GM12878 (cell line): ENCODE measurements at regions not wholly inside any gene's neighbourhood (a gene's known extent, or its start where the extent isn't known, plus 50 kb on each side); places are given as distances from the start of the nearest gene placed in this dataset.

Experiments
- ATAC-seq: fragments of 200-7000 bp; cut with Tn5 transposase; 3 replicates; pipeline ENCODE4 v1.9.1; 2020; ENCODE audit warnings: mild to moderate bottlenecking, moderate library complexity
- BruUV-seq: library from RNA; stranded (reverse); fragments of 400-500 nt; replicated peaks from 2 replicates; lab custom pipeline; 2021; lab: Mats Ljungman, UMichigan
- CTCF ChIA-PET: fragments of 300-600 bp; sonication (Branson Sonifier 250); formaldehyde crosslinking; extraction: SDS; loops from one replicate; lab custom pipeline; 2021; ENCODE audit warnings: inconsistent platforms; lab: Yijun Ruan, JAX
- POLR2A ChIA-PET: fragments of 350-600 bp; formaldehyde crosslinking; extraction: SDS; loops from one replicate; lab custom pipeline; 2021; ENCODE audit warnings: inconsistent platforms; lab: Charles Lee
- RAD21 ChIA-PET: fragments of 300-600 bp; sonication (Branson Sonifier 250); formaldehyde crosslinking; loops from one replicate; lab custom pipeline; 2023; ENCODE audit warnings: antibody characterized with exemption; ENCODE audit not compliant: unreplicated experiment; lab: Charles Lee
- SMC1A ChIA-PET: fragments of 300-600 bp; sonication (Branson Sonifier 250); formaldehyde crosslinking; loops from one replicate; lab custom pipeline; 2023; ENCODE audit not compliant: unreplicated experiment, uncharacterized antibody; lab: Charles Lee
- DNase-seq: peaks from one replicate; pipeline ENCODE4 v3.0.0-alpha.2; 2011; ENCODE audit warnings: low read depth, low spot score
- FAIRE-seq: peaks from 3 replicates; lab custom pipeline; 2011; peaks lifted over from hg19 to GRCh38; lab: Jason Lieb, UNC
- H2AFZ ChIP-seq: 2 replicates; pipeline ENCODE4 v1.6.0; 2011; ENCODE audit warnings: low read depth, low read length, control low read depth; ENCODE audit not compliant: control insufficient read depth
- H3K27ac ChIP-seq: 2 replicates; pipeline ENCODE4 v1.5.1; 2011; ENCODE audit warnings: control low read depth; ENCODE audit not compliant: control insufficient read depth, insufficient read depth
- H3K27me3 ChIP-seq, 2 experiments: replicated peaks in 1 of 2; 2 replicates each; pipeline versions ENCODE4 v1.6.0 to v1.6.1; 2011; ENCODE audit warnings: low read length in 1 of 2; ENCODE audit not compliant: control insufficient read depth in 2 of 2, insufficient read depth in 2 of 2
- H3K36me3 ChIP-seq, 2 experiments: 2 replicates each; pipeline ENCODE4 v1.5.1; 2011; ENCODE audit warnings: low read length in 1 of 2; ENCODE audit not compliant: control insufficient read depth in 2 of 2, insufficient read depth in 2 of 2
- H3K4me1 ChIP-seq: 2 replicates; pipeline ENCODE4 v1.6.1; 2011; ENCODE audit warnings: mild to moderate bottlenecking, low read length, moderate library complexity, mixed read lengths; ENCODE audit not compliant: control insufficient read depth, insufficient read depth
- H3K4me2 ChIP-seq: 2 replicates; pipeline ENCODE4 v1.6.0; 2011; ENCODE audit warnings: control low read depth; ENCODE audit not compliant: control insufficient read depth, insufficient read depth
- H3K4me3 ChIP-seq: fragments of 200-600 bp; sonication (generic); 2 replicates; pipeline ENCODE4 v1.5.1; 2016
- H3K79me2 ChIP-seq: 2 replicates; pipeline ENCODE4 v1.6.0; 2011; ENCODE audit warnings: low read length; ENCODE audit not compliant: control insufficient read depth, insufficient read depth
- H3K9ac ChIP-seq: 2 replicates; pipeline ENCODE4 v1.8.0; 2011; ENCODE audit warnings: low read length, control low read depth, mixed read lengths; ENCODE audit not compliant: control insufficient read depth, insufficient read depth
- H3K9me3 ChIP-seq: replicated peaks from 3 replicates; pipeline ENCODE4 v1.5.1; 2011; ENCODE audit warnings: mild to moderate bottlenecking, low read length; ENCODE audit not compliant: control insufficient read depth, insufficient read depth
- H4K20me1 ChIP-seq: 2 replicates; pipeline ENCODE4 v1.6.0; 2011; ENCODE audit not compliant: control insufficient read depth, insufficient read depth
- BCL11A ChIP-seq: IDR thresholded peaks from 2 replicates; pipeline ENCODE4 v1.6.1; 2011; ENCODE audit warnings: low read depth, low read length
- BCL3 ChIP-seq: IDR thresholded peaks from 2 replicates; pipeline ENCODE4 v1.6.1; 2011; ENCODE audit warnings: borderline replicate concordance, low read depth, mild to moderate bottlenecking, moderate library complexity, low read length; ENCODE audit not compliant: insufficient read depth, poor library complexity, severe bottlenecking
- IKZF2 ChIP-seq, 2 experiments: fragments of 450-650 bp; IDR thresholded peaks; 2 replicates each; pipeline ENCODE4 v1.6.1; 2017; ENCODE audit warnings: mild to moderate bottlenecking in 2 of 2, moderate library complexity in 2 of 2
- POLR2A ChIP-seq: IDR thresholded peaks from 2 replicates; pipeline ENCODE4 v1.6.1; 2011; ENCODE audit warnings: low read depth, mild to moderate bottlenecking, low read length
- SREBF2 ChIP-seq: IDR thresholded peaks from 2 replicates; pipeline ENCODE4 v1.6.1; 2012; ENCODE audit warnings: mild to moderate bottlenecking, low read length
- TCF12 ChIP-seq: IDR thresholded peaks from 2 replicates; pipeline ENCODE4 v1.6.1; 2011; ENCODE audit warnings: low read depth, mild to moderate bottlenecking, low read length
- TCF3 ChIP-seq: IDR thresholded peaks from 2 replicates; pipeline ENCODE4 v1.6.1; 2012; ENCODE audit warnings: low read depth, mild to moderate bottlenecking, low read length, borderline replicate concordance; ENCODE audit not compliant: insufficient read depth
- ZBED1 ChIP-seq: IDR thresholded peaks from 2 replicates; pipeline ENCODE4 v1.6.1; 2016; ENCODE audit warnings: borderline replicate concordance
- WGBS: methylation state at CpG from one replicate; pipeline ENCODE4 v1.1.6; 2016; ENCODE audit warnings: low lambda C conversion rate; ENCODE audit not compliant: insufficient replicate concordance, insufficient coverage; ENCODE audit errors: missing lambda C conversion rate; 5-methylcytosine and 5-hydroxymethylcytosine counted together
- in situ Hi-C: fragments of 300-500 bp; cut with MboI; formaldehyde crosslinking; loops from 9 replicates; pipeline ENCODE4 v1.14.3; 2018; ENCODE audit warnings: mixed read lengths
- intact Hi-C: fragments of 100-400 bp; cut with micrococcal nuclease; formaldehyde crosslinking; loops from one replicate; pipeline ENCODE4 v1.14.2; 2022; ENCODE audit not compliant: unreplicated experiment
- TF ChIP-seq, protein P1 (sequence below): IDR thresholded peaks from 2 replicates; pipeline ENCODE4 v1.6.1; 2011; ENCODE audit warnings: mild to moderate bottlenecking, low read depth, low read length, moderate library complexity; ENCODE audit not compliant: insufficient replicate concordance

DNA sequence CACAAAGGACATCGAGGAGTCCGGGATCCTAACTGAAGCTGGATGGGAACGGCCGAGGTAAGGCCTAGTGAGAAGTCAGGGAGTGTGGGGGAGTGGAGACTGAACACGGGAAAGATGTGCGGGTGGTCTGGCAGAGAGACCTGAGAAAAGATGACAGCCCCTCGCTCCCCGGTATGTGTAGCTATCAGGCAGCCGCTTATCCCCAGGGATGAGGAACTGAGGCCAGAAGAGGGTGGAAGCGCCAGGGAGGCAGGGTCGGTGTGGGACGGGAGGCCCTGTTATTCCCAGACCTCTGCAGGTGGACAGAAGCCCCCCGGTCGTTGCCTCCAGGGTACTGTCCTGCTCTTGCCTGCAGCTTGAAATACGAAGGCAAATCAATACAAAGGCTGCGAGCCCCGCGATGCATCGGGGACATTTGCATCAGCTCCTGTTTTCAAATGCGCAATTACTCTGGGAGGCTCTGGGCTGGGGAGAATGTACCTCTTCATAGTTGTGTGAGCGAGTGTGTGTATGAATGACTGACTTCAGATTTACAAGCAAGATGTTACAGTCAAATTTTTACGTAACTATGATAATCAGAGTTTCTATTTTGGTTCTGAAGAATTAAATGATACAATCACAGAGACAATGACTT lies 221.3 kb downstream of the QKI start:
- DNase-seq: no peak
- no peak overlapping the region for H3K9ac ChIP-seq
- no peaks in the 10 kb centered on the region for H4K20me1 ChIP-seq
- peaks cover 2% of the 10 kb centered on the region; the same call in 1 of the 3 replicates for H3K9me3 ChIP-seq
- ChIA-PET CTCF (no interaction called here), POLR2A (no interaction called here), RAD21 (no interaction called here), SMC1A (no interaction called here)
- no peaks in the 10 kb centered on the region for H3K79me2 ChIP-seq
- H3K27ac ChIP-seq: no peak overlapping the region
- FAIRE-seq: no peak
- H3K4me2 ChIP-seq: no peak overlapping the region
- H3K4me1 ChIP-seq: peaks cover 9% of the 10 kb centered on the region
- in situ Hi-C loops: no loop called here
- no peak for ATAC-seq
- no peak for TF ChIP-seq IKZF2 (IDR thresholded peaks at IDR 0.05)
- TF ChIP-seq TCF12: no peak
- TF ChIP-seq POLR2A: no peak
- no peaks in the 10 kb centered on the region for H3K27me3 ChIP-seq
- H2AFZ ChIP-seq: no peak overlapping the region
- no peaks in the 10 kb centered on the region for H3K36me3 ChIP-seq
- intact Hi-C loops: no loop called here
- no TSS peak for BruUV-seq
- H3K4me3 ChIP-seq: no peak overlapping the region
- WGBS: 70% methylated on average over 20 of the region's 22 CpGs

GRCh38 chr6:163635315-163635714 lies 220.8 kb downstream of the QKI start:
- Histone ChIP-seq H3K4me3 (no peak overlapping the region), H3K27ac (no peak overlapping the region), H3K79me2 (no peaks in the 10 kb centered on the region), H3K4me1 (peaks cover 9% of the 10 kb centered on the region), H2AFZ (no peak overlapping the region), H3K9ac (no peak overlapping the region), H3K4me2 (no peak overlapping the region), H3K36me3 (no peaks in the 10 kb centered on the region), H4K20me1 (no peaks in the 10 kb centered on the region), H3K27me3 (no peaks in the 10 kb centered on the region), H3K9me3 (peaks cover 2% of the 10 kb centered on the region; the same call in 1 of the 3 replicates)
- ChIA-PET RAD21 (no interaction called here), POLR2A (no interaction called here), CTCF (no interaction called here), SMC1A (no interaction called here)
- 79% methylated on average over 6 of the region's 6 CpGs for WGBS
- ATAC-seq: no peak
- in situ Hi-C loops (no loop called here), intact Hi-C loops (no loop called here)
- FAIRE-seq: no peak
- BruUV-seq: no TSS peak
- DNase-seq: no peak
- TF ChIP-seq BCL11A: no peak
- 0 out of 2 replicates have a peak, but pooled peaks have one; percentile 11 for TF ChIP-seq TCF3
- TF ChIP-seq ZBED1: no peak
- TF ChIP-seq, protein P1, sequence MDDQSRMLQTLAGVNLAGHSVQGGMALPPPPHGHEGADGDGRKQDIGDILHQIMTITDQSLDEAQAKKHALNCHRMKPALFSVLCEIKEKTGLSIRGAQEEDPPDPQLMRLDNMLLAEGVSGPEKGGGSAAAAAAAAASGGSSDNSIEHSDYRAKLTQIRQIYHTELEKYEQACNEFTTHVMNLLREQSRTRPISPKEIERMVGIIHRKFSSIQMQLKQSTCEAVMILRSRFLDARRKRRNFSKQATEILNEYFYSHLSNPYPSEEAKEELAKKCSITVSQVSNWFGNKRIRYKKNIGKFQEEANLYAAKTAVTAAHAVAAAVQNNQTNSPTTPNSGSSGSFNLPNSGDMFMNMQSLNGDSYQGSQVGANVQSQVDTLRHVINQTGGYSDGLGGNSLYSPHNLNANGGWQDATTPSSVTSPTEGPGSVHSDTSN: peak; percentile 37
- TF ChIP-seq SREBF2: no peak
- TF ChIP-seq BCL3: peak; percentile 94
